OCI-LY1 (cell line): ENCODE measurements at regions not wholly inside any gene's neighbourhood (a gene's known extent, or its start where the extent isn't known, plus 50 kb on each side); places are given as distances from the start of the nearest gene placed in this dataset.

Experiments used
- H2AFZ ChIP-seq: fragments of 200-600 bp; sonication (generic), shearing (Covaris generic); 2 replicates; pipeline ENCODE4 v1.6.0; 2014; ENCODE audit warnings: antibody characterized with exemption, mild to moderate bottlenecking, low read length
- H3F3A ChIP-seq: fragments of 200-600 bp; sonication (generic), shearing (Covaris generic); 2 replicates; pipeline ENCODE4 v1.6.0; 2014; ENCODE audit warnings: mild to moderate bottlenecking, antibody characterized with exemption, low read length, moderate library complexity; ENCODE audit not compliant: insufficient read depth
- H3K27ac ChIP-seq: fragments of 200-600 bp; sonication (generic); 2 replicates; pipeline ENCODE4 v1.5.1; 2014; ENCODE audit warnings: low read length, mixed run types, mild to moderate bottlenecking, low read depth; ENCODE audit not compliant: poor library complexity, severe bottlenecking
- H3K27me3 ChIP-seq: fragments of 200-600 bp; sonication (generic); 2 replicates; pipeline ENCODE4 v1.6.0; 2014; ENCODE audit warnings: antibody characterized with exemption, mild to moderate bottlenecking, low read length, moderate library complexity; ENCODE audit not compliant: insufficient read depth
- H3K36me3 ChIP-seq: fragments of 200-600 bp; sonication (generic); 2 replicates; pipeline ENCODE4 v1.6.1; 2014; ENCODE audit warnings: mild to moderate bottlenecking, antibody characterized with exemption, low read length, moderate library complexity, mixed read lengths; ENCODE audit not compliant: insufficient read depth
- H3K4me1 ChIP-seq: fragments of 200-600 bp; sonication (generic); 2 replicates; pipeline ENCODE4 v1.5.1; 2014; ENCODE audit warnings: mild to moderate bottlenecking, low read length, moderate library complexity; ENCODE audit not compliant: insufficient read depth, severe bottlenecking
- H3K4me2 ChIP-seq: fragments of 200-600 bp; sonication (generic), shearing (Covaris generic); 2 replicates; pipeline ENCODE4 v1.6.1; 2014; ENCODE audit warnings: low read length
- H3K4me3 ChIP-seq: fragments of 200-600 bp; sonication (generic); 2 replicates; pipeline ENCODE4 v1.5.1; 2014; ENCODE audit warnings: low read length, low read depth, mild to moderate bottlenecking, mixed read lengths; ENCODE audit not compliant: poor library complexity, severe bottlenecking
- H3K79me2 ChIP-seq: fragments of 200-600 bp; shearing (Covaris generic); 2 replicates; pipeline ENCODE4 v1.6.1; 2016; ENCODE audit warnings: mixed run types, low read length, mixed read lengths; ENCODE audit not compliant: insufficient read depth
- H3K9ac ChIP-seq: fragments of 200-600 bp; sonication (generic), shearing (Covaris generic); 2 replicates; pipeline ENCODE4 v1.6.1; 2014; ENCODE audit warnings: mild to moderate bottlenecking, low read length, mixed read lengths
- H3K9me2 ChIP-seq: fragments of 200-600 bp; sonication (generic), shearing (Covaris generic); 2 replicates; pipeline ENCODE4 v1.6.1; 2014; ENCODE audit warnings: low read depth, mild to moderate bottlenecking, low read length, mixed read lengths
- H3K9me3 ChIP-seq: fragments of 200-600 bp; shearing (Covaris generic); 2 replicates; pipeline ENCODE4 v1.6.1; 2014; ENCODE audit warnings: low read length, mixed read lengths
- H4K20me1 ChIP-seq: fragments of 200-600 bp; sonication (generic), shearing (Covaris generic); 2 replicates; pipeline ENCODE4 v1.6.0; 2016; ENCODE audit warnings: mild to moderate bottlenecking, low read length; ENCODE audit not compliant: insufficient read depth
- CTCF ChIP-seq: fragments of 200-600 bp; sonication (generic), shearing (Covaris generic); IDR thresholded peaks from 2 replicates; pipeline ENCODE4 v1.5.1; 2017; ENCODE audit warnings: mild to moderate bottlenecking, antibody characterized with exemption, low read length, moderate library complexity, mixed read lengths
- EZH2 ChIP-seq: fragments of 200-600 bp; sonication (generic), shearing (Covaris generic); IDR thresholded peaks from 2 replicates; pipeline ENCODE4 v1.8.0; 2017; ENCODE audit warnings: borderline replicate concordance, mixed run types, mild to moderate bottlenecking, antibody characterized with exemption, low read length, moderate library complexity, mixed read lengths

GRCh38 chr2:181763423-181763822 is 83.1 kb upstream of the NEUROD1 start:
- H3K4me2 ChIP-seq: no peak overlapping the region
- H3K9me3 ChIP-seq: no peaks in the 10 kb centered on the region
- H3K4me1 ChIP-seq: no peaks in the 10 kb centered on the region
- TF ChIP-seq EZH2: no peak
- TF ChIP-seq CTCF: no peak
- no peaks in the 10 kb centered on the region for H4K20me1 ChIP-seq
- no peaks in the 10 kb centered on the region for H3K79me2 ChIP-seq
- no peaks in the 10 kb centered on the region for H3F3A ChIP-seq
- no peak overlapping the region for H3K27ac ChIP-seq
- H3K4me3 ChIP-seq: no peak overlapping the region
- H3K9me2 ChIP-seq: no peaks in the 10 kb centered on the region
- H3K27me3 ChIP-seq: no peaks in the 10 kb centered on the region; the same call in 1 of the 2 replicates
- H2AFZ ChIP-seq: no peak overlapping the region
- no peak overlapping the region for H3K9ac ChIP-seq
- H3K36me3 ChIP-seq: no peaks in the 10 kb centered on the region

- Histone ChIP-seq H3K9me2 (no peaks in the 10 kb centered on the region), H3K4me3 (no peak overlapping the region), H3K4me1 (no peaks in the 10 kb centered on the region), H3K9ac (no peak overlapping the region), H4K20me1 (no peaks in the 10 kb centered on the region), H3K9me3 (no peaks in the 10 kb centered on the region), H3K36me3 (no peaks in the 10 kb centered on the region), H3F3A (no peaks in the 10 kb centered on the region), H3K79me2 (no peaks in the 10 kb centered on the region), H3K27me3 (no peaks in the 10 kb centered on the region), H2AFZ (no peak overlapping the region), H3K27ac (no peak overlapping the region), H3K4me2 (no peak overlapping the region)
- TF ChIP-seq CTCF (no peak), EZH2 (no peak)
These were observed 84.0 kb upstream of the NEUROD1 start for GRCh38 chr2:181764095-181764963.

GRCh38 chr2:181766129-181766528 is 85.8 kb upstream of the NEUROD1 start:
- no peak for TF ChIP-seq EZH2
- no peak for TF ChIP-seq CTCF
- Histone ChIP-seq H3K9me3 (no peaks in the 10 kb centered on the region), H2AFZ (no peak overlapping the region), H3K4me2 (no peak overlapping the region), H4K20me1 (no peaks in the 10 kb centered on the region), H3K4me3 (no peak overlapping the region), H3K4me1 (no peaks in the 10 kb centered on the region), H3K79me2 (no peaks in the 10 kb centered on the region), H3K27me3 (no peaks in the 10 kb centered on the region), H3K27ac (no peak overlapping the region), H3K9ac (no peak overlapping the region), H3F3A (no peaks in the 10 kb centered on the region), H3K36me3 (no peaks in the 10 kb centered on the region), H3K9me2 (no peaks in the 10 kb centered on the region)
